NCI-H2227 (cell line): ENCODE measurements at regions not wholly inside any gene's neighbourhood (a gene's known extent, or its start where the extent isn't known, plus 50 kb on each side); places are given as distances from the start of the nearest gene placed in this dataset.

Experiments
- DNase-seq: peaks from one replicate; lab custom pipeline; 2025; ENCODE audit not compliant: unreplicated experiment; lab: John Stamatoyannopoulos, UW

- DNase-seq = no peak
Observed at GRCh38 chr11:37571246-37571645, 973.2 kb upstream of the RAG2 start.

- DNase-seq = no peak
Observed at GRCh38 chr11:37560991-37561390, 963.0 kb upstream of the RAG2 start.

GRCh38 chr11:37560346-37560745, 962.3 kb upstream of the RAG2 start:
- DNase-seq = no peak

- no peak for DNase-seq
Observed at GRCh38 chr11:37558619-37559210, 960.7 kb upstream of the RAG2 start.

- DNase-seq = no peak
Observed at GRCh38 chr11:37557990-37558389, 960.0 kb upstream of the RAG2 start.

GRCh38 chr11:37552284-37552683, 954.2 kb upstream of the RAG2 start:
- no peak for DNase-seq

GRCh38 chr11:37544491-37544890, 946.5 kb upstream of the RAG2 start:
- DNase-seq = no peak

GRCh38 chr11:37533830-37534229, 935.8 kb upstream of the RAG2 start:
- DNase-seq = no peak

GRCh38 chr11:37533087-37533486, 935.1 kb upstream of the RAG2 start:
- no peak for DNase-seq

- DNase-seq = no peak
Observed at GRCh38 chr11:37532271-37532670, 934.2 kb upstream of the RAG2 start.

- DNase-seq = no peak
Observed at GRCh38 chr11:37527545-37527944, 929.5 kb upstream of the RAG2 start.

- DNase-seq = no peak
Observed at GRCh38 chr11:37525336-37525735, 927.3 kb upstream of the RAG2 start.

GRCh38 chr11:37519781-37520180, 921.7 kb upstream of the RAG2 start:
- no peak for DNase-seq

GRCh38 chr11:37512156-37512780, 914.2 kb upstream of the RAG2 start:
- DNase-seq = no peak

- no peak for DNase-seq
Observed at GRCh38 chr11:37511425-37511933, 913.4 kb upstream of the RAG2 start.

GRCh38 chr11:37509506-37509905, 911.5 kb upstream of the RAG2 start:
- no peak for DNase-seq

GRCh38 chr11:37506531-37506930, 908.5 kb upstream of the RAG2 start:
- DNase-seq = no peak

- DNase-seq = no peak
Observed at GRCh38 chr11:37505406-37505805, 907.4 kb upstream of the RAG2 start.

- DNase-seq = peak; percentile 13
Observed at GRCh38 chr11:37504921-37505320, 906.9 kb upstream of the RAG2 start.

GRCh38 chr11:37504060-37504611, 906.1 kb upstream of the RAG2 start:
- DNase-seq = peak; percentile 87

GRCh38 chr11:37503411-37504059, 905.5 kb upstream of the RAG2 start:
- DNase-seq = peak; percentile 71

- no peak for DNase-seq
Observed at GRCh38 chr11:37502202-37502601, 904.2 kb upstream of the RAG2 start.
